Choroid plexus epithelial cell (primary cell): ENCODE measurements at regions not wholly inside any gene's neighbourhood (a gene's known extent, or its start where the extent isn't known, plus 50 kb on each side); places are given as distances from the start of the nearest gene placed in this dataset.
"Not testable (repeated sequence)": the region's sequence is repeated elsewhere in the genome, so short reads cannot be mapped to it uniquely, and the experiment has no call there.

Experiments used
- DNase-seq: peaks from one replicate; pipeline ENCODE4 v3.0.0-alpha.2; 2010; ENCODE audit warnings: low read depth
- H3K4me3 ChIP-seq: 2 replicates; pipeline ENCODE4 v1.5.1; 2011; ENCODE audit warnings: low read depth, mild to moderate bottlenecking, control low read depth, low read length, moderate library complexity
- TF ChIP-seq, protein P1 (sequence below): conservative IDR thresholded peaks from 2 replicates; pipeline ENCODE4 v1.5.1; 2011; ENCODE audit warnings: low read depth, mild to moderate bottlenecking, control low read depth, inconsistent platforms, low read length, moderate library complexity

DNA sequence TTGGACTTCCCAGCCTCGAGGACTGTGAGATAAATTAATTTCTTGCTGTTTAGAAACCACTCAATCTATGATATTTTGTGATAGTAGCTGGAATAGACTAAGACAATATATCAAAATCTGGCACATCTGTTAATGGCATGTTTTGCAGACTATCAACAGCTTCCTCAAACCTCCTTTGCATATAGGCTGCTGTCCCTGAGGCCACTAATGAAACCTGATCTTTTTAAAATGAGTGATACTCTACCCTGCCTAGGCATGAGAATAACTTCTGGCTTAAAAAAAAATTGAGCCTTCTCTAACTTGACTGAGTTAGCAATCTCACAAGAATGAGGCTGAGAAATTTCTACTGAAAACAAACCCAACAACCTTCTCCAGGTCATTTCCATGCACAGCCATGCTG lies 176.0 kb upstream of the CRBN start:
- DNase-seq: no peak
- H3K4me3 ChIP-seq: no peak overlapping the region
- TF ChIP-seq, protein P1, sequence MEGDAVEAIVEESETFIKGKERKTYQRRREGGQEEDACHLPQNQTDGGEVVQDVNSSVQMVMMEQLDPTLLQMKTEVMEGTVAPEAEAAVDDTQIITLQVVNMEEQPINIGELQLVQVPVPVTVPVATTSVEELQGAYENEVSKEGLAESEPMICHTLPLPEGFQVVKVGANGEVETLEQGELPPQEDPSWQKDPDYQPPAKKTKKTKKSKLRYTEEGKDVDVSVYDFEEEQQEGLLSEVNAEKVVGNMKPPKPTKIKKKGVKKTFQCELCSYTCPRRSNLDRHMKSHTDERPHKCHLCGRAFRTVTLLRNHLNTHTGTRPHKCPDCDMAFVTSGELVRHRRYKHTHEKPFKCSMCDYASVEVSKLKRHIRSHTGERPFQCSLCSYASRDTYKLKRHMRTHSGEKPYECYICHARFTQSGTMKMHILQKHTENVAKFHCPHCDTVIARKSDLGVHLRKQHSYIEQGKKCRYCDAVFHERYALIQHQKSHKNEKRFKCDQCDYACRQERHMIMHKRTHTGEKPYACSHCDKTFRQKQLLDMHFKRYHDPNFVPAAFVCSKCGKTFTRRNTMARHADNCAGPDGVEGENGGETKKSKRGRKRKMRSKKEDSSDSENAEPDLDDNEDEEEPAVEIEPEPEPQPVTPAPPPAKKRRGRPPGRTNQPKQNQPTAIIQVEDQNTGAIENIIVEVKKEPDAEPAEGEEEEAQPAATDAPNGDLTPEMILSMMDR: no peak

DNA sequence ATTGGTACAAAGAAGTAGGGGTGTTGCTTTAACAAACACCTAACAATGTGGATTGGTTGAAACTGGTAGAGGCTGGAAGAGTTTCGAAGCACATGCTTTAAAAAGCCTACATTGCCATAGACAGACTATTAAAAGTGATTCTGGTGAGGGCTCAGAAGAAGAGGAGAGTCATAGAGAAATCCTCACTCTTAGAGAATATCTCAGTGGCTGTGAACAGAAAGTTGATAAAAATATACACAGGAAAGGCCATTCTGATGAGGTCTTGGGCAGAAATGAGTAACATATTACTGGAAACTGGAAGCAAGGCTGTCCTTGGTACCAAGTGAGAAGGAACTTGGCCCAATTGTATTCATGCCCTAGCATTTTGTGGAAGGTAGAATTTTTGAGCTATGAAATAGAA lies 173.7 kb upstream of the CRBN start:
- TF ChIP-seq, protein P1: no peak
- no peak for DNase-seq
- no peak overlapping the region for H3K4me3 ChIP-seq

DNA sequence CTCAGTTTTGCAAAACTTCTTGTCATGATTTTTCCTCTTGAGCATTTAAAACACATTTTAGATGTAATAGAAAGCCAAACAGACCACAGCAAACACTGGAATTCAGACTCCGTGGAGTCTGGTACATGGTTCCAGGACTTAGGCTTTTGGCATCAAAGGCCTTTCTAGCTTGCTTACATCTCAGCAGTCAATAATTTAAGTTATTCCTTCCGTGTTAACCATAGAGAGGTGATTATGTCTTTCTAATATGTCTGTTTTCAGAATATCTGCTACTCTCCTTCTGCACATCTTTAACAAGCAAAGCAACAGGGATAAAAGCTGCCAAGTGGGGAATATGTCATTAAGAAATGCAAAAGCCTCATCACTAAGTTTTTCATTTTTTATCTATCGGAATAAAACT lies 171.7 kb upstream of the CRBN start:
- H3K4me3 ChIP-seq: no peak overlapping the region
- DNase-seq: no peak
- TF ChIP-seq, protein P1: no peak

DNA sequence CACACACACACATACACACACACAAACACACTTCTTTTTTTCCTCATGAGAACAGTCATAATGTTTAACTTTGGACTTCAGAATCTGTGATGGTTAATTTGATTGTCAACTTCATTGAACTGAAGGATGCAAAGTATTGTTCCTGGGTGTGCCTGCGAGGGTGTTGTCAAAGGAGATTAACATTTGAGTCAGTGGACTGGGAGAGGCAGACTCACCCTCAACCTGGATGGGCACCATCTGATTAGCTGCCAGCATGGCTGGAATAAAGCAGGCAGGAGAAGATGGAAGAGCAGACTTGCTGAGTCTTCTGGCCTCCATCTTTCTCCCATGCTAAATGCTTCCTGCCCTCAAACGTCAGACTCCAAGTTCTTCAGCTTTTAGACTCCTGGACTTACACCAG lies 167.6 kb upstream of the CRBN start:
- DNase-seq, H3K4me3 ChIP-seq: not testable (repeated sequence)

DNA sequence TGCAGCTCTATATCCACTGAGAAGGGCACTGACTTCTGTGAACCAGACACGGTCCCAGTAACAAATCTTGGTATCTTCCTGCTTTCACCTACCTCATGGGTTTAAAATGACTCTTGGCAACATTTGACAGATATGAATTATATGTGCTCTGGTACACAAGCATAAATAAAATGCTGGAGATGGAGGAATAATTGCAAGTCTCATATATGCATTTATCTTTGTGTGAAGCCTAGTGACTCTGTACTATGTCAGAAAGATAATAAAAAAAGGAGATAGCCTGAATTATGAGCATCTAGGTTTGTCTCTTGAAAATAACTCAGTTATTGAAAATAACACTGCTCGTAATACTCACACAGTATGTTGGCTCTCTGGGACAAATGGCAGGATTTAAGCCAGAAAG lies 167.1 kb upstream of the CRBN start:
- no peak for DNase-seq
- TF ChIP-seq, protein P1: no peak
- H3K4me3 ChIP-seq: no peak overlapping the region

DNA sequence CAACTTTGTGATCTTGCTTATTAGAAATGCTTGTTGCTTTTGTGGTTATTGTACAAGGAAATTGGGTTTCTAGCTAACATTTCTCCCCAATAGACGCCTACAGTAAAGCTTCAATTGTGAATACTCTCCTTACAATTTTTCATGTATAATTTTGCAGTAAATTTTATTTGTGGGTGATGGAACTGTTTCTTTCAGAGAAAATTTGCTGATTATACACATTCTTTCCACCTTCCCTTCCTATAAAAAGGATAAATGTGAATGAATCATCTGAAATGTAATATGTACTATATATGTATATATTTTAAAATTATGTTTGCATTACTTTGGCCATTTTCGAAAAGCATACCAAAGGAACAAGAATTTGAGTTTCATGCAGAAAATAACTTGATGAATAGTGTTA lies 162.7 kb upstream of the CRBN start:
- TF ChIP-seq, protein P1: no peak
- DNase-seq: no peak
- H3K4me3 ChIP-seq: no peak overlapping the region

DNA sequence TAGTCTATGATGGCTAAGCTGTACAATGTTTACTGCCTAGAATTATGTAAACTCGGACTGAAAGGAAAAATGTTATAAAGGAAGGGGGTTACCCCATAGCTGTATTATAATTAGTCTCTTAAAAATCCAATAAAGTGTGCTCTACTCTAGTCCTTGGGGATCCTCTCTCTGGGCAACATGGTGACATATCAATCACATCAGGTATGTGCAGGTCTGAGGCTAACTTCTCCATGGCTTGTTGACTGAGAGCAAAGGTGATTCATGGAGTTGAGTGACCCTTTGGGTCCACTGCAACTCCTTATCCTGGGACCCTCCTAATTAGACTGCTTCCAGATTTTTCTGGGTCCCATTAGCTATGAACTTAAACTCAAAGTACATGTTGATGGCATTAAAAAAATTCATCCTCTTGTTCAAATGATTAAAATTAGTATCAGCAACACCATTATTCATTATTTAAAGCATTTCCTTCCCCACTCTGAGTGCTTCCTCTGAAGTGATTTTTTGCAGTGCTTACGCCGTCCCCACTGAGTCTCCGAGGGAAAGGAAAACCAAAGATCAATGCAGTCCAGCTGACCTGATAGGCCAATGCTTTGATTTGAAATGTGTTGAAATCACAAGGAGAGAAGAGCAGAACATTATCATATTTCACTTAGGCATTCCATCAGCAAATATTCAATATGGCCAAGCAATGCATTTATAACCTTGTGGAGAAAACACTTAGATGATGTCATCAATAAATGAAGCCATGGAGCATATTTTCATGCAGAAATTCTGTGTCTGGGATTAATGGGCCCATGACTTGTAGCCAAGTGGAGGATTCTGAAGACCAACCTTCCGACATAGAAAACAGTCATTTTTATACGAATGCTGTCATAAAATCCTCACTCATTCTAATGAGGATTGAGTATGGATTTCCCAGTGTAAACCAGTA lies 161.7 kb upstream of the CRBN start:
- DNase-seq: no peak
- no peak overlapping the region for H3K4me3 ChIP-seq
- TF ChIP-seq, protein P1: no peak
